ENCODE measurements at regions not wholly inside any gene's neighbourhood (a gene's known extent, or its start where the extent isn't known, plus 50 kb on each side); places are given as distances from the start of the nearest gene placed in this dataset.

DNA sequence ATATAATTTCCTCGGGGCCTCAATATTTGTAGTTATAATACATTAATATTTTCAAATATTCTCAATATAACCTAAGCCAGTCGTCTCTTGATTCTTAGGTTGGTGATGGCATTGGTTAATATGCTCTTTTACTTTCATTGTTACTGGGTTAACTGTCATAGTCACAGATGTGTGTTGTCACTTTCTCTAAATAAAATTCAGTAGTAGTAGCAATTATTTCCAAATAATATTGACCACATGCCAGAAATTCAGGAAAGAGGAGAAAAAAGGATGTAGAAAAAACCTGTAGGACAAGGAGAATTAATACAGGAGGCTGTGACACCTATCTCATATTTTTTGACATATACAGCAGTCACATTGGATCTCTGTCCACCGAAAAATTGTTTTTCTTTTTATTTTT, 322.7 kb upstream of the SLITRK6 start:
- TF ChIP-seq POLR2A (IDR thresholded peaks at IDR 0.05; ENCODE audit: borderline replicate concordance, extremely low read depth, insufficient read depth, insufficient read length) = no peak
- no peak for TF ChIP-seq TCF7L2 (IDR thresholded peaks at IDR 0.05; ENCODE audit: borderline replicate concordance, extremely low read depth, insufficient read depth, insufficient read length)
- no peak for TF ChIP-seq EGR1 (IDR thresholded peaks at IDR 0.05; ENCODE audit: low read depth)
- TF ChIP-seq EZH2 (IDR thresholded peaks at IDR 0.05) = no peak
- TF ChIP-seq, protein P1, sequence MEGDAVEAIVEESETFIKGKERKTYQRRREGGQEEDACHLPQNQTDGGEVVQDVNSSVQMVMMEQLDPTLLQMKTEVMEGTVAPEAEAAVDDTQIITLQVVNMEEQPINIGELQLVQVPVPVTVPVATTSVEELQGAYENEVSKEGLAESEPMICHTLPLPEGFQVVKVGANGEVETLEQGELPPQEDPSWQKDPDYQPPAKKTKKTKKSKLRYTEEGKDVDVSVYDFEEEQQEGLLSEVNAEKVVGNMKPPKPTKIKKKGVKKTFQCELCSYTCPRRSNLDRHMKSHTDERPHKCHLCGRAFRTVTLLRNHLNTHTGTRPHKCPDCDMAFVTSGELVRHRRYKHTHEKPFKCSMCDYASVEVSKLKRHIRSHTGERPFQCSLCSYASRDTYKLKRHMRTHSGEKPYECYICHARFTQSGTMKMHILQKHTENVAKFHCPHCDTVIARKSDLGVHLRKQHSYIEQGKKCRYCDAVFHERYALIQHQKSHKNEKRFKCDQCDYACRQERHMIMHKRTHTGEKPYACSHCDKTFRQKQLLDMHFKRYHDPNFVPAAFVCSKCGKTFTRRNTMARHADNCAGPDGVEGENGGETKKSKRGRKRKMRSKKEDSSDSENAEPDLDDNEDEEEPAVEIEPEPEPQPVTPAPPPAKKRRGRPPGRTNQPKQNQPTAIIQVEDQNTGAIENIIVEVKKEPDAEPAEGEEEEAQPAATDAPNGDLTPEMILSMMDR (IDR thresholded peaks at IDR 0.05 in 2 of 3, conservative IDR thresholded peaks at IDR 0.05 in 1 of 3; ENCODE audit: borderline replicate concordance in 1 of 3, insufficient read depth in 1 of 3, low read depth in 2 of 3, low read length in 2 of 3) = no peak
- TF ChIP-seq POLR2AphosphoS5 (IDR thresholded peaks at IDR 0.05; ENCODE audit: low read depth, low read length) = no peak
- no peak for TF ChIP-seq YY1 (IDR thresholded peaks at IDR 0.05; ENCODE audit: extremely low read depth, insufficient replicate concordance, low read depth, low read length)
- TF ChIP-seq, protein P2, sequence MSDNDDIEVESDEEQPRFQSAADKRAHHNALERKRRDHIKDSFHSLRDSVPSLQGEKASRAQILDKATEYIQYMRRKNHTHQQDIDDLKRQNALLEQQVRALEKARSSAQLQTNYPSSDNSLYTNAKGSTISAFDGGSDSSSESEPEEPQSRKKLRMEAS (IDR thresholded peaks at IDR 0.05) = no peak
- TF ChIP-seq, protein P3, sequence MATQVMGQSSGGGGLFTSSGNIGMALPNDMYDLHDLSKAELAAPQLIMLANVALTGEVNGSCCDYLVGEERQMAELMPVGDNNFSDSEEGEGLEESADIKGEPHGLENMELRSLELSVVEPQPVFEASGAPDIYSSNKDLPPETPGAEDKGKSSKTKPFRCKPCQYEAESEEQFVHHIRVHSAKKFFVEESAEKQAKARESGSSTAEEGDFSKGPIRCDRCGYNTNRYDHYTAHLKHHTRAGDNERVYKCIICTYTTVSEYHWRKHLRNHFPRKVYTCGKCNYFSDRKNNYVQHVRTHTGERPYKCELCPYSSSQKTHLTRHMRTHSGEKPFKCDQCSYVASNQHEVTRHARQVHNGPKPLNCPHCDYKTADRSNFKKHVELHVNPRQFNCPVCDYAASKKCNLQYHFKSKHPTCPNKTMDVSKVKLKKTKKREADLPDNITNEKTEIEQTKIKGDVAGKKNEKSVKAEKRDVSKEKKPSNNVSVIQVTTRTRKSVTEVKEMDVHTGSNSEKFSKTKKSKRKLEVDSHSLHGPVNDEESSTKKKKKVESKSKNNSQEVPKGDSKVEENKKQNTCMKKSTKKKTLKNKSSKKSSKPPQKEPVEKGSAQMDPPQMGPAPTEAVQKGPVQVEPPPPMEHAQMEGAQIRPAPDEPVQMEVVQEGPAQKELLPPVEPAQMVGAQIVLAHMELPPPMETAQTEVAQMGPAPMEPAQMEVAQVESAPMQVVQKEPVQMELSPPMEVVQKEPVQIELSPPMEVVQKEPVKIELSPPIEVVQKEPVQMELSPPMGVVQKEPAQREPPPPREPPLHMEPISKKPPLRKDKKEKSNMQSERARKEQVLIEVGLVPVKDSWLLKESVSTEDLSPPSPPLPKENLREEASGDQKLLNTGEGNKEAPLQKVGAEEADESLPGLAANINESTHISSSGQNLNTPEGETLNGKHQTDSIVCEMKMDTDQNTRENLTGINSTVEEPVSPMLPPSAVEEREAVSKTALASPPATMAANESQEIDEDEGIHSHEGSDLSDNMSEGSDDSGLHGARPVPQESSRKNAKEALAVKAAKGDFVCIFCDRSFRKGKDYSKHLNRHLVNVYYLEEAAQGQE (IDR thresholded peaks at IDR 0.05; ENCODE audit: low read depth) = no peak
- no peak for TF ChIP-seq ELF1 (IDR thresholded peaks at IDR 0.05; ENCODE audit: borderline replicate concordance, low read depth)
- no peak for TF ChIP-seq RAD21 (IDR thresholded peaks at IDR 0.05; ENCODE audit: low read depth)

All from HCT116 (cell line).